GM12865 (cell line): ENCODE measurements at regions not wholly inside any gene's neighbourhood (a gene's known extent, or its start where the extent isn't known, plus 50 kb on each side); places are given as distances from the start of the nearest gene placed in this dataset.

Source experiments
- DNase-seq: peaks from one replicate; pipeline ENCODE4 v3.0.0; 2010; ENCODE audit warnings: low read depth
- H3K4me3 ChIP-seq: 2 replicates; pipeline ENCODE4 v1.5.1; 2011; ENCODE audit warnings: mild to moderate bottlenecking, low read depth, low read length, control low read depth
- TF ChIP-seq, protein P1 (sequence below): IDR thresholded peaks from 2 replicates; pipeline ENCODE4 v1.5.1; 2011; ENCODE audit warnings: low read length, control low read depth, low read depth, inconsistent platforms; ENCODE audit not compliant: insufficient read depth; ENCODE audit errors: missing control alignments

DNA sequence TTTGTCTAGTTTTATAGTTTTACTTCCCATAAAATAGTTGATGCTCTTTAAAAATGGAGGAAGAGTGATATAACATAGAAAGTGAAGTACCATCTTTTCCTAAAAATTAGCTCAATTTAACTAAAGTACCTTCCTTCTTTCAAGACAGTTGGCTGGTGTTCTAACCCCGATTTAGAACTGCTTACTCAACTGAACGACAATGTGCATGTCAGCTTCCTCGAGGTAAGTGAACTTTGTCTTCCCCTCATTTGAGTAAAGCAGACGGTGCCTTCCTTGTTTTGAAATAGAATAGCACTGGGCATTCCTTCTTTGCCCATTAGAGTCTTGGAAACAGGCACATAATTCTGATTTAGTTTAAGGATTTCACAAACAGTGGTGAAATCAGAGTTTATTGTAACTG is 1519.2 kb downstream of the EFNB2 start:
- DNase-seq: no peak
- no peak overlapping the region for H3K4me3 ChIP-seq
- TF ChIP-seq, protein P1, sequence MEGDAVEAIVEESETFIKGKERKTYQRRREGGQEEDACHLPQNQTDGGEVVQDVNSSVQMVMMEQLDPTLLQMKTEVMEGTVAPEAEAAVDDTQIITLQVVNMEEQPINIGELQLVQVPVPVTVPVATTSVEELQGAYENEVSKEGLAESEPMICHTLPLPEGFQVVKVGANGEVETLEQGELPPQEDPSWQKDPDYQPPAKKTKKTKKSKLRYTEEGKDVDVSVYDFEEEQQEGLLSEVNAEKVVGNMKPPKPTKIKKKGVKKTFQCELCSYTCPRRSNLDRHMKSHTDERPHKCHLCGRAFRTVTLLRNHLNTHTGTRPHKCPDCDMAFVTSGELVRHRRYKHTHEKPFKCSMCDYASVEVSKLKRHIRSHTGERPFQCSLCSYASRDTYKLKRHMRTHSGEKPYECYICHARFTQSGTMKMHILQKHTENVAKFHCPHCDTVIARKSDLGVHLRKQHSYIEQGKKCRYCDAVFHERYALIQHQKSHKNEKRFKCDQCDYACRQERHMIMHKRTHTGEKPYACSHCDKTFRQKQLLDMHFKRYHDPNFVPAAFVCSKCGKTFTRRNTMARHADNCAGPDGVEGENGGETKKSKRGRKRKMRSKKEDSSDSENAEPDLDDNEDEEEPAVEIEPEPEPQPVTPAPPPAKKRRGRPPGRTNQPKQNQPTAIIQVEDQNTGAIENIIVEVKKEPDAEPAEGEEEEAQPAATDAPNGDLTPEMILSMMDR: no peak

DNA sequence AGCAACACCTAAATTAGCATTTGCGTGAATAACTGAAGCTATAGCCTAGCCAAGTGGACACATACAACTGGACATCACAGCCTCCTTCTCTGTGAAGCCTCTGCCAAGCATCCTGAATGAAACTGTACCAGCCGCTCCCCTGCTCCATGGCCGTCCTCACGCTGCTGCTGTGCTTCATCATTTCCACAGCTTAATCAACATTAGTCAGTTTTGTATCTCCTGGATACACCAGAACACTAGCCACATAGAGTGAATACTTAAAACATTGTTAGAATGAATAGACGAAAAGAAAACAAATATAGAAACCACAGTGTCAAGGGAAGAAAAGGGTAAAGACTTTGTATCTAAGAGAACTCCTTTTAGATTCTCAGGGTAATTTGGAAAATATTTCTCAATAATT is 1526.9 kb downstream of the EFNB2 start:
- TF ChIP-seq, protein P1: no peak
- H3K4me3 ChIP-seq: no peak overlapping the region
- DNase-seq: no peak

DNA sequence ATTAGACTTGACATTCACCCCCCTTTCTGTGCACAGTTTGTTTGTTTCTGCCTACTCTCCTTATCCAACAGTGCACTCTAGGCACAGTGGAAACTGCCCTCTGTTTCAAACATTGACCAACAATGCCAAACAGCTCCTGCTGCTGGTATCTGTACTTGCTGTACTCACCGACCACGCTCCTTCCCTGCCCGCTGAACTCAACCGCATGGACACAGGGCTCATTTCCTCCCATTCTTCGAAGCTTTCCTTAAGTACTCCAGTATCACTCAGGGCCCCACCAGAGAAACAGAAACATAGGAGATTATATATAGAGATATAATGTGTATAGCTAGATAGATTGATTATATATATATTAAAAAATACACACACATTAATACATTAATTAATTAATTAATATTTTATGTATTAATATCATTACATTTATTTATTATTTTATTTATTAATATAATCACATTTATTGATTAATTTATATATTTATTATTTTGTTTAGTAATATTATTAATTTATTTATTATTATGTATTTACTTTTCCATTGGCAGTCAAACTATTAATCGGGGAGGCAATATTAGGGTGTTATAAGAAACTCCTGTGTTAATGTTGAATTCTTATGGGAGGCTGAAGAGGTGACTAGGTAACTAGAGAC is 1528.2 kb downstream of the EFNB2 start:
- no peak overlapping the region for H3K4me3 ChIP-seq
- DNase-seq: no peak
- TF ChIP-seq, protein P1: no peak

DNA sequence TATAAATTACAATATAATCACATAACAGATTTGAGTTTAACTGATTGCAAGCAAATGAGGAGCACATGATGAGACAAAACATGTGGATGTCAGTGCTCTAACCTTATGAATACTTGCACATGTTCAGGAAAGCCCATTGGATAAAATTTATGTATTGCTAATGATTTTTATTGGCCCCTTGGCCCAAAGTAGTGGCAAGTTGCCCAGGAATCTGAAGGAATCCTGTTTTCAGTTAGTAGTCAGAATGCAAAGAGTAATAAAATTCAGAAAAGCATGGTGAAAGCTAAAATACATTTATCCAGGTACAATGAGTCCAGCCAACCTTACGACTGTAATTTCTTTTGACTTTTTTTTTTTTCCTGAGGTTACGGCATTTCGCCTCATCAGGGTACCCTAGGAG is 1539.4 kb downstream of the EFNB2 start:
- TF ChIP-seq, protein P1: no peak
- DNase-seq: no peak
- H3K4me3 ChIP-seq: no peak overlapping the region

DNA sequence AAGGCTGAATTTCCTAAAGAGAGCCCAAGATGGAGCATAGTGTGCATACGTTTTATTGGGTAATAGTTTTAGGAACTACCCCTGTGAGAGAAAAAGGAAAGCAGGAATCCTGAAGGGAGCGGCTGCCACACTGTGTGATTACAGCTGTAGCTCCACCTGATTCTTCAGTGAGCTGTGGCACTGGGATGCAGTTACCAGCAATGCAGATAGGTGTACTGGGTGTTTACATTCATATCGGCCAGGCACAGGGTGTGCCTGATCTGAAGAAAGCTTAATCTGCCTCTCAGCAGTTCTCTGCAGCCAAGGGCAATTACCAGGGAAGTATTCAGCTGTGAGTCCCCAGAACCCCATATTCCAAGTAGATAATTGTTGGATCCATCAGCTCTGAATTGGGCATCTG is 1541.8 kb downstream of the EFNB2 start:
- DNase-seq: no peak

DNA sequence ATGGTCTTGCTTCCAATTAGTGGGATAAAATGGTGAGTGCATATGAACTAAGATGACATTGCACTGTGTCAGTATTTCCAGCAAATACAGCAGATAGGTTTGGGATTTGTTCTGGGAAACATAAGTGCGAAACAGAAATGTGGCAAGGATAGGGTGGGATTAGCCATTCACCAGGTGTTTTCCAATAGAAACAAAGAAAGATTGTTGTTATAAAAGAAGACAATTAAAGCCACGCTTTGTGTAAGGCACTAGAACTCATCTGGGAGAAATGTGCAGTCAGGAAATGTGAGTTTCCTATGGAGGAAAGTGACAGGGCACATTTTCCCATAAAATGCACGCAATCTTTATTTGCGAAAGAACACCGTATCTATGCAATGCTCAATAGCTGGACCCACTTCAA is 1547.8 kb downstream of the EFNB2 start:
- DNase-seq: no peak
- TF ChIP-seq, protein P1: no peak
- no peak overlapping the region for H3K4me3 ChIP-seq

More for the DNA sequence above, 1541.8 kb downstream of the EFNB2 start:
- TF ChIP-seq, protein P1: peak; percentile 5
- no peak overlapping the region for H3K4me3 ChIP-seq

DNA sequence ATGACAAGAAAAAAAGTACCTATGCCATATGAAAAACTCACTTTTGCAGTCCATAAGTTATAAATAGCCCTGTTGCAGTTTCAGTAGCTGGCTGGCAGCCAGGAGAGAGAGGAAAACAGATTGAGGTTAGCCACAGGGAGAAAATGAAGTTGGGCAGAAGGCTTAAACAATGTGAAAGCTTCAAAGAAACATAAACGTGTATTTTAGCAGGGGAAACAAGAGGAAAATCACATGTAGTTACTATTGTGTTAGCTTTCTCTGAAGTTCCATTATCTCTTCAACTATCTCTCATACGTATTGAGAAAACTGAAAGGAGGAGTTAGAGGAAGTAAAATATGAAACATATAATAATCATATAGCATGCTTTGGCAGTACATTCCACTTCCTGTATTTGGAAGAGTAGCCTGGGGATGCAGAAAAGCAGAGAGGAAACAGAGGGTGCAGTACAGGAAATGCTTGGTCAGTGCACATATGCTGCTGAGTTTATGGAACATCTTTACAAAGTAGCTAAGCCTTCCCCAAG is 1551.1 kb downstream of the EFNB2 start:
- H3K4me3 ChIP-seq: peak overlapping the region; percentile 16
- DNase-seq: peak; percentile 90
- TF ChIP-seq, protein P1: no peak
